Activated CD4-positive, alpha-beta memory T cell treated with anti-CD3 and anti-CD28 coated beads for 36 hours (primary cell): ENCODE measurements at regions not wholly inside any gene's neighbourhood (a gene's known extent, or its start where the extent isn't known, plus 50 kb on each side); places are given as distances from the start of the nearest gene placed in this dataset.
A peak's percentile ranks its signal among the peaks of the same experiment; 100 is the strongest.

Source experiments
- CTCF ChIA-PET: fragments of 350-600 bp; sonication (Branson Sonifier 250); formaldehyde crosslinking; loops from one replicate; lab custom pipeline; 2021; ENCODE audit warnings: antibody characterized with exemption, inconsistent platforms; lab: Charles Lee
- POLR2A ChIA-PET: fragments of 350-600 bp; sonication (Branson Sonifier 250); formaldehyde crosslinking; loops from one replicate; lab custom pipeline; 2021; ENCODE audit warnings: antibody characterized with exemption; lab: Charles Lee
- DNase-seq: peaks from one replicate; pipeline ENCODE4 v3.0.0-alpha.2; 2020
- H3K27ac Mint-ChIP-seq: one replicate; pipeline ENCODE4 v1.8.0; 2021; ENCODE audit warnings: mixed read lengths
- H3K27me3 Mint-ChIP-seq: one replicate; pipeline ENCODE4 v1.8.0; 2021; ENCODE audit warnings: mixed read lengths
- H3K36me3 Mint-ChIP-seq: one replicate; pipeline ENCODE4 v1.8.0; 2021; ENCODE audit warnings: mixed read lengths
- H3K4me1 Mint-ChIP-seq: one replicate; pipeline ENCODE4 v1.8.0; 2021; ENCODE audit warnings: low read depth, mixed read lengths
- H3K4me3 Mint-ChIP-seq: one replicate; pipeline ENCODE4 v1.8.0; 2021; ENCODE audit warnings: mild to moderate bottlenecking, mixed read lengths
- H3K9me3 Mint-ChIP-seq: one replicate; pipeline ENCODE4 v1.8.0; 2021; ENCODE audit warnings: mixed read lengths
- intact Hi-C: fragments of 100-400 bp; cut with micrococcal nuclease; formaldehyde crosslinking; loops from one replicate; pipeline ENCODE4 v1.15.1; 2023

GRCh38 chr1:229183588-229183987 lies 87.3 kb upstream of the RAB4A start:
- intact Hi-C loops, result no loop called here
- no peaks in the 10 kb centered on the region for H3K36me3 Mint-ChIP-seq
- H3K27me3 Mint-ChIP-seq, result no peaks in the 10 kb centered on the region
- no peak overlapping the region for H3K27ac Mint-ChIP-seq
- no peak overlapping the region for H3K4me3 Mint-ChIP-seq
- POLR2A ChIA-PET, result no interaction called here
- CTCF ChIA-PET, result no interaction called here
- H3K9me3 Mint-ChIP-seq, result no peaks in the 10 kb centered on the region
- DNase-seq, result no peak
- H3K4me1 Mint-ChIP-seq, result peaks cover 13% of the 10 kb centered on the region

GRCh38 chr1:229184066-229184465 lies 86.8 kb upstream of the RAB4A start:
- Mint-ChIP-seq H3K4me3 (no peak overlapping the region), H3K36me3 (no peaks in the 10 kb centered on the region), H3K27me3 (no peaks in the 10 kb centered on the region), H3K9me3 (no peaks in the 10 kb centered on the region), H3K27ac (no peak overlapping the region), H3K4me1 (peaks cover 13% of the 10 kb centered on the region)
- CTCF ChIA-PET, result no interaction called here
- intact Hi-C loops, result no loop called here
- no peak for DNase-seq
- POLR2A ChIA-PET, result no interaction called here

- intact Hi-C loops, result no loop called here
- H3K4me1 Mint-ChIP-seq, result peaks cover 13% of the 10 kb centered on the region
- H3K27me3 Mint-ChIP-seq, result no peaks in the 10 kb centered on the region
- no peaks in the 10 kb centered on the region for H3K9me3 Mint-ChIP-seq
- no peak for DNase-seq
- no peak overlapping the region for H3K4me3 Mint-ChIP-seq
- no peaks in the 10 kb centered on the region for H3K36me3 Mint-ChIP-seq
- no peak overlapping the region for H3K27ac Mint-ChIP-seq
- ChIA-PET CTCF (interaction anchor here (0.7 to 2.6 kb wide), 4 partner anchors 39 to 451 kb away, joined by 3 to 12 read pairs (median 4); partner anchors contain the start of gene RHOU), POLR2A (no interaction called here)
Observed at GRCh38 chr1:229185963-229186362, 84.9 kb upstream of the RAB4A start.

- ChIA-PET CTCF (interaction anchor here (0.7 to 2.6 kb wide), 5 partner anchors 9 to 451 kb away, joined by 3 to 12 read pairs (median 4); partner anchors contain the start of gene RHOU), POLR2A (no interaction called here)
- peak; percentile 49 for DNase-seq
- no peaks in the 10 kb centered on the region for H3K9me3 Mint-ChIP-seq
- peaks cover 15% of the 10 kb centered on the region for H3K4me1 Mint-ChIP-seq
- H3K4me3 Mint-ChIP-seq, result no peak overlapping the region
- H3K27me3 Mint-ChIP-seq, result no peaks in the 10 kb centered on the region
- H3K27ac Mint-ChIP-seq, result no peak overlapping the region
- intact Hi-C loops, result no loop called here
- no peaks in the 10 kb centered on the region for H3K36me3 Mint-ChIP-seq
Observed at GRCh38 chr1:229186373-229187056, 84.4 kb upstream of the RAB4A start.

- H3K9me3 Mint-ChIP-seq, result no peaks in the 10 kb centered on the region
- ChIA-PET CTCF (interaction anchor here (1.8 kb wide), 1 partner anchor 37 kb away, joined by 11 read pairs; no protein-coding TSS in a partner anchor), POLR2A (no interaction called here)
- DNase-seq, result no peak
- intact Hi-C loops, result no loop called here
- no peak overlapping the region for H3K4me3 Mint-ChIP-seq
- H3K36me3 Mint-ChIP-seq, result no peaks in the 10 kb centered on the region
- H3K27ac Mint-ChIP-seq, result no peak overlapping the region
- H3K27me3 Mint-ChIP-seq, result no peaks in the 10 kb centered on the region
- H3K4me1 Mint-ChIP-seq, result peaks cover 23% of the 10 kb centered on the region
Observed at GRCh38 chr1:229190057-229190575, 80.8 kb upstream of the RAB4A start.

GRCh38 chr1:229191066-229191674 lies 79.7 kb upstream of the RAB4A start:
- H3K27me3 Mint-ChIP-seq, result no peaks in the 10 kb centered on the region
- no peak overlapping the region for H3K4me3 Mint-ChIP-seq
- H3K36me3 Mint-ChIP-seq, result no peaks in the 10 kb centered on the region
- ChIA-PET POLR2A (interaction anchor here (0.5 kb wide), 1 partner anchor 861 kb away, joined by 3 read pairs; no protein-coding TSS in a partner anchor), CTCF (interaction anchor here (1.8 kb wide), 1 partner anchor 36 kb away, joined by 11 read pairs; no protein-coding TSS in a partner anchor)
- no peak for DNase-seq
- H3K27ac Mint-ChIP-seq, result no peak overlapping the region
- no peaks in the 10 kb centered on the region for H3K9me3 Mint-ChIP-seq
- H3K4me1 Mint-ChIP-seq, result peaks cover 17% of the 10 kb centered on the region
- intact Hi-C loops, result no loop called here

GRCh38 chr1:229192031-229192430 lies 78.9 kb upstream of the RAB4A start:
- no peaks in the 10 kb centered on the region for H3K9me3 Mint-ChIP-seq
- H3K27ac Mint-ChIP-seq, result no peak overlapping the region
- peaks cover 10% of the 10 kb centered on the region for H3K4me1 Mint-ChIP-seq
- CTCF ChIA-PET, result interaction anchor here (1.8 kb wide), 1 partner anchor 35 kb away, joined by 6 read pairs; no protein-coding TSS in a partner anchor
- H3K27me3 Mint-ChIP-seq, result no peaks in the 10 kb centered on the region
- POLR2A ChIA-PET, result no interaction called here
- no peak for DNase-seq
- intact Hi-C loops, result no loop called here
- H3K4me3 Mint-ChIP-seq, result no peak overlapping the region
- no peaks in the 10 kb centered on the region for H3K36me3 Mint-ChIP-seq

GRCh38 chr1:229192853-229193252 lies 78.1 kb upstream of the RAB4A start:
- Mint-ChIP-seq H3K36me3 (no peaks in the 10 kb centered on the region), H3K27ac (no peak overlapping the region), H3K4me3 (no peak overlapping the region), H3K9me3 (no peaks in the 10 kb centered on the region), H3K27me3 (no peaks in the 10 kb centered on the region), H3K4me1 (peaks cover 10% of the 10 kb centered on the region)
- no peak for DNase-seq
- ChIA-PET POLR2A (no interaction called here), CTCF (interaction anchor here (1.8 kb wide), 1 partner anchor 34 kb away, joined by 6 read pairs; no protein-coding TSS in a partner anchor)
- intact Hi-C loops, result no loop called here

- POLR2A ChIA-PET, result no interaction called here
- peaks cover 10% of the 10 kb centered on the region for H3K4me1 Mint-ChIP-seq
- no peaks in the 10 kb centered on the region for H3K27me3 Mint-ChIP-seq
- CTCF ChIA-PET, result no interaction called here
- DNase-seq, result no peak
- H3K27ac Mint-ChIP-seq, result no peak overlapping the region
- H3K4me3 Mint-ChIP-seq, result no peak overlapping the region
- no peaks in the 10 kb centered on the region for H3K36me3 Mint-ChIP-seq
- intact Hi-C loops, result no loop called here
- H3K9me3 Mint-ChIP-seq, result no peaks in the 10 kb centered on the region
Observed at GRCh38 chr1:229194096-229194495, 76.8 kb upstream of the RAB4A start.

- Mint-ChIP-seq H3K27me3 (no peaks in the 10 kb centered on the region), H3K27ac (no peak overlapping the region), H3K4me3 (no peak overlapping the region), H3K9me3 (no peaks in the 10 kb centered on the region), H3K36me3 (no peaks in the 10 kb centered on the region), H3K4me1 (peaks cover 19% of the 10 kb centered on the region)
- POLR2A ChIA-PET, result no interaction called here
- CTCF ChIA-PET, result no interaction called here
- DNase-seq, result no peak
- intact Hi-C loops, result no loop called here
Observed at GRCh38 chr1:229195246-229195645, 75.7 kb upstream of the RAB4A start.

GRCh38 chr1:229196404-229197264 lies 74.3 kb upstream of the RAB4A start:
- CTCF ChIA-PET, result interaction anchor here (0.5 to 2.7 kb wide), 2 partner anchors 10 to 31 kb away, joined by 3 to 9 read pairs; no protein-coding TSS in a partner anchor
- H3K4me3 Mint-ChIP-seq, result no peak overlapping the region
- intact Hi-C loops, result no loop called here
- no peak for DNase-seq
- H3K27ac Mint-ChIP-seq, result no peak overlapping the region
- no peaks in the 10 kb centered on the region for H3K27me3 Mint-ChIP-seq
- POLR2A ChIA-PET, result no interaction called here
- H3K4me1 Mint-ChIP-seq, result peaks cover 23% of the 10 kb centered on the region
- H3K9me3 Mint-ChIP-seq, result no peaks in the 10 kb centered on the region
- no peaks in the 10 kb centered on the region for H3K36me3 Mint-ChIP-seq

GRCh38 chr1:229197265-229197585 lies 73.7 kb upstream of the RAB4A start:
- Mint-ChIP-seq H3K4me3 (no peak overlapping the region), H3K4me1 (peaks cover 19% of the 10 kb centered on the region), H3K27me3 (no peaks in the 10 kb centered on the region), H3K36me3 (no peaks in the 10 kb centered on the region), H3K27ac (no peak overlapping the region), H3K9me3 (no peaks in the 10 kb centered on the region)
- CTCF ChIA-PET, result interaction anchor here (2.7 kb wide), 1 partner anchor 30 kb away, joined by 9 read pairs; no protein-coding TSS in a partner anchor
- POLR2A ChIA-PET, result no interaction called here
- no peak for DNase-seq
- intact Hi-C loops, result no loop called here
